Stimulated activated CD8-positive, alpha-beta memory T cell treated with anti-CD3 and anti-CD28 coated beads, Interleukin-12 subunit alpha, Interleukin-12 subunit beta, amount 100 ng/mL, for 24 hours (primary cell): ENCODE measurements at regions not wholly inside any gene's neighbourhood (a gene's known extent, or its start where the extent isn't known, plus 50 kb on each side); places are given as distances from the start of the nearest gene placed in this dataset.
"Not testable (repeated sequence)": the region's sequence is repeated elsewhere in the genome, so short reads cannot be mapped to it uniquely, and the experiment has no call there.

Source experiments
- DNase-seq: peaks from one replicate; pipeline ENCODE4 v3.0.0-alpha.2; 2020; ENCODE audit errors: extremely low read depth

DNA sequence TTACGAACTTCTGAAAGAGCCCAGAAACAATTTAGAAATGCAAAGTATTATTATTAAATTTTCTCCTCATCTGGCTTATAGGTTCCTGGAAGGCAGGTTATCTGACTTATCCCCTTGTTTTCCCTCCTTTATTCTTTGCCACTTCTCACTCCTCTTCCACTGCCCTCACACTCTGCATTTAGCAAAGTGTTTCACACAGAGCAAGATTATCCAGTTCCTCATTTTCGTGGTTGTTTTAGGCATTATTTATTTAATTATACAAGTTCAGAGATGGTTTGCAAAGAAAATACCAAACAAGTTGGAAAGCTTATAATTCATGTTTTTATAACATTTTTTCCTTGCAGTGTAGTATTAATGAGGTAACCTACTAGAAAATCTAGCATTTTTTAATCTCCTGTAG is 544.9 kb downstream of the NSUN3 start:
- no peak for DNase-seq

DNA sequence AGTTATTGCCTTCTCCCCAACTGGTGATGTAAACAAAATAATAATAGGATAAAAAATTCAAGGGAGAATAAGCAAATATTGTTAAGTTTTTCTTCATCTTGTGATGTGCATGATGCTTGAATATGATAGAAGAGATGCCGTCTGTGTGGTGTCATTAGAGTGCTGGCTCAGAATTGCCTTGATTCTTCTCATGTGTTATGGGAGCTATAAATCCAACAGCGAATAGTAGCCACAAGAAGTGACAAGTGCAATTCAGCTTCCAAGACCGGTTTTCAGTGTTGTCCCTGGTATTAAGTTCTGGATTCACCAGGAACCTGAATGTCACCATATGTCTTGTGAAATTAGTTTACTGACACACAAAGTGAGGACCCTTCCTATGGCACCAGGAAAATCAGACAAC is 547.0 kb downstream of the NSUN3 start:
- DNase-seq = no peak

DNA sequence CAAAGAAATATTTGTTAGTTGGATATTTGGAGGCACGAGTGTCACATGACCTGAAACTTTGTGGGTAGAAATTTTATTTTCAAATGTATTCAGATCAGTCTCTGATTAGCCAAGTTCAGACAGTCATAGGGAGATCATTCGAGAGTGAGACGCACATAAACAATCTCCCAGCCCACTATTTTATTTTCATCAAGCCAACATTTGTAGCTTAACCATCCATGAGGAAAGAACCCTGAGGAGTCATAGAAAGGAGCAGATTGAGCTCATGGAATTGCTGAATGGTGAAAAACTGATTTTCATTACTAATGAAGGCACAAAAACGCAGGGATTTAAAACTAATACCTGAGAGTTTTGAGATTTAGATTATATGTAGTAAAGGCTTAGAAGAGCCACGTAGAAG is 548.7 kb downstream of the NSUN3 start:
- no peak for DNase-seq

DNA sequence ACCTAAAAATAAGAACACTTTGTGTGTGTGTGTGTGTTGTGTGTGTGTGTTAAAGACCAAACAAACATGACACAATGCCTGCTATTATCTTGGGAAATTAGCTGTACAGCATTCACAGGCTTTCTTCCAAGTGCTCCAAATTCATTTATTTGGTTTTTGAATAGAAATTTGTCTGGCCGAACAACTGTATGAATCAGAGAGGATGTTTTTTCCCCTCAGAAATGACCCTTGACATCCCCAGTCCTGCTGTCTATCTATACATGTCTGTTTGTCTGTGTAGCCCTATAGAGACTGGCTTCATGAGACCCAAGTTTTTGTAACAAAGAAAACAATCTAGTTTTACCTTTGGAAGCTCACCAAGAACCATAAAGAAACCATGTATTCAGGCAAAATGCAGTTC is 549.8 kb downstream of the NSUN3 start:
- no peak for DNase-seq

DNA sequence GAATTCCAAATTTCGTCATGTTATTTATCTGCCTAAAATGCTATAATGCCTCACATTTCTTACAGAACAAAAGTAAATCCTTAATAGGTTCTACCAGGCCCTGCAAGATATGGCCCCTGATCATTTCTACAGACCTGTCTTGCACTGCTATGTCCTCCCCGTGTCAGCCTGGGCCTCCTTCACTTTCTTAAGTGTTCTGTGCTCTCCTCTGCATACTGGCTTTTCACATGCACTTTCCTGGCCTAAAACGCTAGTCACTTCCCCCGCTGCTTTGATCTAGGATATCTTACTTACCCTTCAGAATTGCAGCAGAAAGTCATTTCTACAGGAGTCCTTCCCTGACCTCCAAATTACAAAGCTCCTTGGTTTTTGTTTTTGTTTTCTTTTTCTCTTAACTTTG is 551.3 kb downstream of the NSUN3 start:
- no peak for DNase-seq

DNA sequence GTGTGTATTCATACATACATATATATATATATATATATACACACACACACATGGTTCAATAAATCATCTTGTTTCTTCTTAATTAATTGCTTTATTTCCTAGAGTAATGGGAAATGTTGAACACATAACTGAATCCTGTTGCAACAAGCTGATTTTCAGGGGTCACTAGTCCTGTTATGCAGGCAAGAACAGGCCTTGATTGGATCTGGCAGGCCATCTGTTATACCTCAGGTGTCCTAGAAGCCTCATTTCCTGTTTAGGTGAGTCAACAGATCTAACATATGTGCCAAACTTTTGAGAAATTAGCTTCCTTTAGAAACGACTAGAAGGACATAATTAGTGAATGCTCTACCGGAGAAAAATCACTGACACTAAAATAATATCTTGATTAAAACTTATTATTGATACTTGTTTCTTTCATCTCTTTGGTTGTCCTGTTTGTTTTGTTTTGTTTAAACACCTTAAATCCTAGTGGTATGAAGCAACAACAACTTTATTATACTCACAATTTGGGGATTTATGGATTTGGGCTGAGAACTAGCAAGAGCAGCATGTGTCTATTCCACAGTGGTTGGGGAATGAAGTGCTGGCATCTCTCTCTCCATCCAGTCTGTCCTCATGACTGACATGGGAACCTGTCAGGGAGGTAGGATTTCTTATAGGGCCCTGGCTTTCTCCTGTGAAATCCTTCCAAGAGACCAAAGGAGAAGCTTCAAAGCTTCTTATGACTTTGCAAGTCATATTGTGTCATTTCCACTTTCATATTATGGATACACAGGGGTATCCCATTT is 552.6 kb downstream of the NSUN3 start:
- DNase-seq = no peak

DNA sequence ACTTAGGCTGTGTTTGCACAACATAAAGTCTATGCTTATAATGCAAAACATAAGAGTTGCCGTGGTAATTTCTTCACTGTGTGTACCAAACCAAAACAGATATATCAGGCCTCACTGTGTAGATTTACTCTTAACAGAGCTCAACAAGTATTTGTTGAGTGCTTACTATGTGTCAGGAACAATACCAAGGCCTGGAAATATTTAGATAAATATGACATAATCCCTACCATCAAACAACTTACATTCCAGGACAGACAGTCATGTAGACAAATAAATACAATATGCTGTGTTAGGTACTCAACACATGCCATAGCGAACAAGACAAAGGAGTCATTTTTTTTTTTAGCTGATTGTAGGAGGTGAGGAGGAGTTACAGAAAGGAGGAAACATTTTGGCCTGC is 554.0 kb downstream of the NSUN3 start:
- no peak for DNase-seq

DNA sequence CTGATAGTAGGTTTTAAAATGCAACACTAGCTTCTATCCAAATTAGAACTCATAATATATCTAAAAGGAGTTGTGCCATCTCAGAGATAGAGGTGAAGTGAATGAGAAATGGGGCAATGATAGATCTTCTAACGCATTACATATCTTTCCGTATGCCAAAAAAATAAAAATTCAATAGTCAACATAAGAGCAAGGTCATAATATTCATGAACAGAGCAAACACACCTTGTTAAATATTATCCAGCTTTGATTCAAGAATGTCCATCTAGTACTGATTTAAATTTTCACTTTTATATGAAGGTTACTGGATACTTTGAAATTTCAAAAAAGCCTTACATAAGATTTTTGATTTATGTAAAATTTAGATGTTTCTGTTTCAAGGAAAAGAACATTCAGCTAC is 554.5 kb downstream of the NSUN3 start:
- no peak for DNase-seq

DNA sequence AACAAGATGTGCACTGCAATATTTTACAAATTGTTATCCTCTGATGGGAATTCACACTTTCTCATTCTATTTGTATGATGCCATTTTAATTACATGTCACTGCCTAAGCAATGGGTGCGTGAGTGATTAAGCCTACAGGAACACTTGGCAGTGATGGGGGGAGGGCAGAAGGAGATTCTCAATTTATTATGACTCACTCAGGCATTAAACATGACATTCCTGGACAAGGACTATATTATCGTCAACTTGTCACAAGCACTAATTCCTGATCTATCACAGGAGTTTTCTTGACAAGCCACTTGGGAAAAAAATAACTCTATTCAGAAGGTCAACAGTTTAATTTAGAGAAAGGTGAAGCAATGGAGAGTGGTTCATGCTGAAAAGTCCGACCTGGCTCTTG is 556.8 kb downstream of the NSUN3 start:
- DNase-seq = no peak

DNA sequence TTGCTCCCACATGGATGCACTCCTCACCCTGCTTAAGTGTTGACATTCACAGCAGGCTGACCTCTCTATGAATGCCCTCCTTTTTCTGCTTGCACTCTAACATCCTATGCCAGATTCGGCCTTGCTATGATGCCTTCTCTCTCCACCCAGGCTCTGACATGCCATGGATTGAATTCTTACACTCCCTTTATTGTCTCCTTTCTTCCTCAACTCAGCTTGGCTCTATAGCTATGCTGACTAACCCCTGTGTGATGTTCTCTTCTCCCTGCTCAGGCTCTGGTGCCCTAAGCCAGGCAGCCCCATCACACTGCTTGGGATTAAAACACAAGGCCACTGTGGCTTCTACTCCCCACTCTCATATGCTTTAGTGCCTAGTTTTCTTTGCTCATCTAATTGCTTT is 563.7 kb downstream of the NSUN3 start:
- DNase-seq = no peak

DNA sequence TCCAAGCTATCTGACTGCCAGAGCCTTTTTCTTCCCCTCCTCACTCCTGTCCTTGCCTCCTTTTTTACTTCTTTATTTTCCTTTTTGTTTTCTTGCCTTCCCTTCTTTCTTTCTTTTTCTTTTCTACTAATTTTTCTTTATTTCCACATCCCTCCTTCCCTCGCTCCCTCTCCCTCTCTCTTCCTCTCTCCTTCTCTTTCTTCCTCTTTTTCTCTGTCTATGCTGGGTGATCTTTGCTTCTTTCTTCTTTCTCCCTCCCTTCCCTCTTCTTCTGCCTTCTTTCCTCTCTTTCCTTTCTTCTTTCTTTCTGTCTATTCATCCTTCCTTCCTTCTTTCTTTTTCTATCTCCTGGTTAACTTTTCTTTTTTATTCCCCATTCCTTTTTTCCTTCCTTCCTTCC is 564.8 kb downstream of the NSUN3 start:
- DNase-seq = no peak

DNA sequence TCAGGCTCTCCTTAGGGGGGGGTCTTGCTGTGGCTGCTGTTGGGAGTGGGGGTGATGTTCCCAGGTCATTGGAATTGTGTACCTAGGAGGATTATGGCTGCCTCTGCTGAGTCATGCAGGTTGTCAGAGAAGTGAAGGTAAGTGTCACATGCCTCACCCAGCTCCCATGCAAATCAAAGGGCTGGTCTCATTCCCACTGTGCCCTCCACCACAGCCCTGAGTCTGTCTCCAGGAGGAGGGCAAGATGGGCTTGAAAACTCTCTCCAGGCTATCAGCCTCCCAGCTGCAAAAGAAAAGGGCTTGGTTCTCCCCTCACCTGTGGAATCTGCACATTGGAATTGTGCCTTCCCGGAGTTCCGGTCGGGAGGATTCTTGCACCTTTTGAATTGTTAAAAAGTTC is 580.5 kb downstream of the NSUN3 start:
- no peak for DNase-seq

DNA sequence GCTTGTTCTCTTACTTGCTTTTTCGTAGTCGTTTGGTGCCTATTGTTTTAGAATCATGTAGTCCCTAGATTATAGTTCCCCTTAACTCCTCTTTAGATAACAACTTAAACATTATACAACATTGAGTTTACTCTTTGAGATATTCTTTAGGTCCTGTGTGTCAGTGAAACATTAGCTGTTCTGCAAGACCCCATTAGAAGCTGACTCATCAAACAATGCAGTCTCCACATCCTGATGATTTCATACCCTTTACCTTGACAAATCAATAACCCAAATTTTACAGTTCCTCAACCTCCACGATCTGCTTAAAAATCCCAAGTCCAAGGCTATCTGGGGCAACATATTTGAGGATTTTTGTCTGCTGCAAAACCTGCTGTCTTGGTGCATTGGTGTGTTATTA is 582.9 kb downstream of the NSUN3 start:
- no peak for DNase-seq

DNA sequence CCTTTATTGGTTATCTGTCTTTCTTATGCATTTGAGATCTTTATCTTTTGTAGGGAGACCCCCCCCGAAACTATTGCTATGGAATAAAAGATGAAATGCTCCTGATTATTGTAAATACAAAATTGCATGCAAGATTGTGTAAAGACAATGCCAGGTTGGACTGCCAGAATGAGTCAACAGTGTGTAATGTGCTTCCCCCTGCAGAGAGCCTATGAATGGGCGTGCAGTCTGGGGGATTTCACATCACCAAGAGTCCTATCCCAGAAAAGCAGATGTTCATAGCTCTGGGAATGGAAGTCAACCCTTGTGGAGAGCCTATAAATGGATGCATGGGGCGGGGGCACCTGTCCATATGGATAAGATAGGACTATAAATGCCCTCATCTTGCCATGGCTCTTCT is 584.3 kb downstream of the NSUN3 start:
- DNase-seq = no peak

DNA sequence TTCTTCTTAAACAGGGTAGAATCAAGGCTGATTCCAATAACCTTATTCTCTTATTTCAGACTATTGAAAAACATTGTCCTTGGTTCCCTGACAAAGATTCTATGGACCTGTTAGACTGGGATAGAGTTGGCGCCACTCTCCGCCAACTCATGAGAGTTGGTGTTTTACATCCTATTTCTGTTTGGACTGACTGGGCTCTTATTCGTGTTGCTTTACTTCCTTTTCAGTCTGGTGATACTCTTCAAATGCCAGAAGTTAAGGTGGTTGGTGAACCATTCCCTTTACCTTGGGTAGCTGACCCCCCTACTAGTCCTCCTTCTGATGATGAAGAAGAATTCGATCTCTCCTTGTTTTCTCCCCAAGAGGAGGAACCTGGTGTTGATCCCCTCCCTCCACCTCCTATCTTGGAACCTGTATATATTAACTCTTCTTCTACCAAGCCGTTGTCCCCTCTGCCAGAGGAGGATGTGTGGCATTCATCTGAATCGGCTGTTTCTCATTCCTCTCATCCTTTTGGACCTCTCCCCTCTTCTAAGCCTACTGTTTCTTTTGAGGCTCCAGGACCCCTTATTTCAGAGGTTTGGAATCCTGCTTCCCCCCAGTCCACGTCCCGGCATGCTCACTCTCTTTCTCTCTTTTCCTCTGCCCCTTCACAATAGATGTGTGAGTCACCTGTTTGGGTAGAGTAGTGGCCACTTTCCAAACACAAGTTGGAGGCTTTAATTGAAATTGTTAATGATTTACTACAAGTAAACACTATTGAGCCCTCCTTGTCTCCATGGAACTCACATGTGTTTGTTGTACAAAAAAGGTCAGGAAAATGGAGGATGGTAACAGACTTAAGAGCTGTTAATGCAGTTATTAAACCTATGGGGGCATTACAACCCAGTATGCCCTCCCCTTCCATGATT is 585.7 kb downstream of the NSUN3 start:
- DNase-seq = not testable (repeated sequence)

DNA sequence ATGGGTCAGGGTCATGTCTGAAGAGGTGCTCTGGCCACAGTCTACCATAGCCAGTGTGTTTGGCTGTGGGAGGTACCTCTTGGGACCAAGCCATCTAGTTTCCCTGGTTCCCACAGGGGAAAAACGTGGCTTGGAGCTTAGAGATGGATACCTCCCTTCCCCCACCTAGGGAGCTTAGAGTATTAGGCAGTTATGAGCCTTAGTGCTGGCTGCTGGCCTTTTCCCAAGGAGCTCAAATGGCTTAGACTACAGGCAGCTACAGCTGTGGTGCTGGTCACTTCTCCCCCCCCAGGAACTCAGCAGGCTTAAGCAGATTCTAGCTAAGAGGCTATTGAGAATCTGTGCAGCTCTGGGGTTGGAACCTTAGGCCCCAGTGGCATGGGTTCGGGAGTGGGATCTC is 591.2 kb downstream of the NSUN3 start:
- no peak for DNase-seq

DNA sequence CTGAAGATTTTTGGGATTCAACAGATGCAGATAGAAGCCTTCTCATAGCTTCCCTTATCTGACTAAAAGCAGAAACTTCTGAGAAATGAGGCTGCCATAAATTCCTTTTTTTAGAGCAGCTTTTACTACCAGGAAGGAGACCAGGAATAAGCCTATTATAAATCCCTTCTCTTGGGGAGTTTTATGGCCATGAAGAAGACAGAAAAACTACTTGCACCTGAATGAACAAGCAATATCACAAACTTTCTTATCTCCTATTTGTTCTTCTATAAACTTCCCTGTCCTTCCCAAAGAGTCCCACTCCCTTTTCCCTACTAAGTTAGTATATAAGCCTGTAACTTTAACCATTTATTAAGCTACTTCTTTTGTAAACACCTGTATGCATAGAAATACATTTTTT is 603.1 kb downstream of the NSUN3 start:
- DNase-seq = no peak

DNA sequence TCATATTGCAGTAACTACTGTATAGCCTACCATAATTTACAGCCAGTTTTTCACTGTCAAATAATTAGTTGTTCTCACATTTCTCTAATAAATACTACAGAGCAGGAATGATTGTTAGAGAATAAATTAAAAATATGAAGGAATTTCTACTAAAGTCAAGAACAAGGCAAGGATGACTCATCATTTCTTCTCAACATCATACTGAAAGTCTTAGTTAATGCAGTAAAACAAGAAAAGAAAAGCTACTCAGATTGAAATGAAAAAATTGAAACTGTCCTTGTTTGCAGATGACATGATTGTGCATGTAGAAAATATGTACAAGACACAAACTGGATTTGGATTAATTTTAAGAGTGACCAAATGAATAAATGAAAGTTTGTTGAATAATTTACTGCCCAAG is 608.2 kb downstream of the NSUN3 start:
- no peak for DNase-seq

DNA sequence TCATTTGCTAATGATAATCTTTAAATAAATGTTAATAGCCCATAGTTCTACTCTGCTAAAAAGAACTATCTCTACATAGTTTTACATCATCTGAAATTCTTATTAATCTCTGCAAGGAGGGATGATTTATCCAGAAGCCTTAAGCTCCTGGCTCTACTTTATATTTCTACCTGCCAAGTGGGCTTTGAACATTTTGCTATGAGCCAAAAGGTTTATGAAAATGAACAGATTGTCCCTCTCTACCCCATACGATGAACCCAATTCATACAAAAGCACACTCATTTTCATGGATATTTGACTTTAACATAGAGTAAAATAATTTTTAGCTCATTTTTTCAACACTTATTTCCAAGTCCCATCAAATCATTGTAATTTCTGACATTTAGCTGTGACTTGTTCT is 611.0 kb downstream of the NSUN3 start:
- DNase-seq = no peak

DNA sequence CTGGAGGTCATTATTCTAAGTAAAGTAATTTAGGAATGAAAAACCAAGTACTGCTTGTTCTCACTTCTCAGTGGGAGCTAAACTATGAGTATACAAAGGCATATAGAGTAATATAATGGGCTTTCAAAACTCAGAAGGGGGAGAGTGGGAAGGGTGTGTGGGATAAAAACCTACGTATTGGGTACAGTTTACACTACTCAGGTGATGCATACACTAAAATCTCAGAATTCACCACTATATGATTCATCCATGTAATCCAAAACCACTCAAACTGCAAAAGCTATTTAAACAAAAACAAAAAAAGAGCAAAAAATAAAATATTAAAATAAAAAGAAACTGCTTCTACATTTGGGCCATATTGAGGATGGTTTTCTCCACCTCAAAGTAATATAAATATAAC is 623.3 kb downstream of the NSUN3 start:
- DNase-seq = no peak

DNA sequence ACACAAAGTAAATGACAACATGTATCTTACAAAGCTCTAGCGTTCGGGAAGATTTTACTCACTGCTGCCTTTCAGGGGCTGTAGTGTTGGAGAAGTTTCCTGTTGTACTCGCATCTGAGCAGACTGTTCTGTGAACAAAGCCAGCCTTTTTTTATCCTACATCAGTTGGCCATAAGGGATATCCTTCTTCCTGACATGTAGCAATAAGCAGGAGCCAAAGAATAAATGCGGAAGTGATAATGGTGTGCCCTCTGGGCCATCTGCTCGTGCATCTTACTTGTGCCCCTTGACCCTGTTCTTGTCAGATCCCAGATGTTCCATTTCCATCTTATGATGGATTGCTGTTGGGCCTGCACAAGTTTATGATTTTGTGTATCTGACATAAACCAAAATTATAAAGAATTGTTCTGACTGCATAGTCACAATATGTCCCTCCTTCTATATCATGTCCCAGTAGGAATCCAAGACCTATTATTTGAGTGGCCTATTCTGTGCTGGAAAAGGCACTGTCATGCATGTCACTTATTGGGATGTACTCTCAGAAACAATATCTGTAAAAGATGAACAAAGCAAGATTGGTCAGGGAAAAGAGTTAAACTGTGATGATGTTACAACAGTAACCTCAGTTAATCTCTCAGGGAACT is 631.3 kb downstream of the NSUN3 start:
- DNase-seq = no peak

DNA sequence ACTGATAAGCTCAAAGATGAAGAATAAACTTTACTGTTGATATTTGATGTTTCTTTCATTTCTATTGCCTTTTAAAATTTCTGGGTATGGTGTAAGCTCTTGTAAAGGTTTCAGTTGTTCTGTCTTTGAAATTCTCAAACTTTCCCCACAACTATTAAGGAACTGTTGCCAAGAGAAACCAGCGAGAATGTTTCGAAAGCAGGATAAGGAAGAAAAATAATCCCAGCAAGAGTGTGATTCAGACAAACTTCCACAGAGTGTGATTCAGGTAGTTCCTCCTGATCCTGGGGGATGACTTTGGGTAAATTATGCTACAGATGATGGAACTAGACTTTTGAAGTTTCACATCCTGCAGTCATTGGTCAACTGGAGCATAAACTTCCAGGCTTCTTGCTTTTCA is 632.0 kb downstream of the NSUN3 start:
- DNase-seq = no peak

DNA sequence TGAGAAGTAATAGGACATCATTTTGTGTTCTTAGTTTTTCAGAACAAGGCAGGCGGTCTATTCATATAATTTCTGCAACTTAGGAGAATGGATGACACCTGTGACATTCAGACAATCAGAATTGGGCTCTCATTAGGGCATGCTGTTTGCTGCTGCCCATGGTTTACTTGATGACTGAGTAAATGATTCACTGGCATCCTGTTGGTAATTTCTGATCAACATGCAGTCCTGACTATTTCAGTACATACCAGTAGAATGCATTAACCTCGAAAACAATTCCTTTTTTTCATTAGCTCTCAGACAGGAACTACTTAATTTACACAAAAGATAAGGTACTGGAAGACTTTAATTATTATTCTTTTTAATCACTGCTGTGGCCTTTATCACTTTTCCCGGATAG is 641.6 kb downstream of the NSUN3 start:
- DNase-seq = no peak
